IMR-90 (cell line): ENCODE measurements at regions not wholly inside any gene's neighbourhood (a gene's known extent, or its start where the extent isn't known, plus 50 kb on each side); places are given as distances from the start of the nearest gene placed in this dataset.
A peak's percentile ranks its signal among the peaks of the same experiment; 100 is the strongest.

ENCODE experiments used
- ATAC-seq: fragments of 200-7000 bp; cut with Tn5 transposase; 2 replicates; pipeline ENCODE4 v1.9.1; 2020; ENCODE audit warnings: low read depth, mild to moderate bottlenecking, moderate library complexity
- BruUV-seq: library from RNA; stranded (reverse); fragments of 400-500 nt; replicated peaks from 2 replicates; lab custom pipeline; 2021; lab: Mats Ljungman, UMichigan
- CTCF ChIA-PET: fragments of 300-600 bp; formaldehyde crosslinking; extraction: SDS; loops from one replicate; lab custom pipeline; 2021; ENCODE audit warnings: antibody characterized with exemption; lab: Yijun Ruan, JAX
- POLR2A ChIA-PET: fragments of 300-600 bp; sonication (Branson Sonifier 250); formaldehyde crosslinking; loops from one replicate; lab custom pipeline; 2022; ENCODE audit warnings: antibody characterized with exemption; ENCODE audit not compliant: unreplicated experiment; lab: Charles Lee
- DNase-seq: peaks from one replicate; pipeline ENCODE4 v3.0.0; 2013
- H2AFZ ChIP-seq: replicated peaks from 2 replicates; pipeline ENCODE3; 2013; ENCODE audit warnings: low read length, mild to moderate bottlenecking; ENCODE audit not compliant: poor library complexity
- H2AK5ac ChIP-seq: 2 replicates; pipeline ENCODE4 v1.6.1; 2013; ENCODE audit warnings: low read depth, low read length, inconsistent platforms
- H2AK9ac ChIP-seq: replicated peaks from 2 replicates; pipeline ENCODE3; 2013; ENCODE audit warnings: mild to moderate bottlenecking, low read depth, low read length, moderate library complexity; ENCODE audit not compliant: poor library complexity
- H2BK120ac ChIP-seq: 2 replicates; pipeline ENCODE4 v1.6.1; 2013; ENCODE audit warnings: low read depth, low read length, inconsistent platforms
- H2BK15ac ChIP-seq: 3 replicates; pipeline ENCODE4 v1.6.1; 2013; ENCODE audit warnings: low read depth, low read length, inconsistent platforms
- H2BK20ac ChIP-seq: 2 replicates; pipeline ENCODE4 v1.6.1; 2013; ENCODE audit warnings: low read depth, mild to moderate bottlenecking, inconsistent platforms, low read length, moderate library complexity
- H2BK5ac ChIP-seq: 2 replicates; pipeline ENCODE4 v1.6.1; 2013; ENCODE audit warnings: mild to moderate bottlenecking, low read depth, low read length, inconsistent platforms; ENCODE audit not compliant: poor library complexity, severe bottlenecking
- H3K14ac ChIP-seq: replicated peaks from 2 replicates; pipeline ENCODE4 v1.6.1; 2013; ENCODE audit warnings: low read depth, low read length, inconsistent platforms
- H3K18ac ChIP-seq: 2 replicates; pipeline ENCODE4 v1.6.1; 2013; ENCODE audit warnings: low read depth, low read length, control low read depth
- H3K23ac ChIP-seq: 2 replicates; pipeline ENCODE4 v1.6.1; 2013; ENCODE audit warnings: low read depth, low read length, inconsistent platforms
- H3K27ac ChIP-seq: 2 replicates; pipeline ENCODE4 v1.5.1; 2013; ENCODE audit warnings: mild to moderate bottlenecking, control low read depth, low read length; ENCODE audit not compliant: insufficient read depth
- H3K27me3 ChIP-seq: 2 replicates; pipeline ENCODE4 v1.6.1; 2013; ENCODE audit warnings: low read length; ENCODE audit not compliant: control insufficient read depth, insufficient read depth
- H3K36me3 ChIP-seq: 2 replicates; pipeline ENCODE4 v1.6.1; 2013; ENCODE audit warnings: low read length, mixed read lengths; ENCODE audit not compliant: control insufficient read depth, insufficient read depth
- H3K4ac ChIP-seq: 2 replicates; pipeline ENCODE4 v1.6.1; 2013; ENCODE audit warnings: low read depth, low read length, inconsistent platforms
- H3K4me1 ChIP-seq: 2 replicates; pipeline ENCODE4 v1.6.1; 2013; ENCODE audit warnings: low read length, mixed read lengths; ENCODE audit not compliant: control insufficient read depth, insufficient read depth
- H3K4me2 ChIP-seq: 2 replicates; pipeline ENCODE4 v1.6.1; 2013; ENCODE audit warnings: low read depth, mild to moderate bottlenecking, control low read depth, low read length, moderate library complexity
- H3K4me3 ChIP-seq: 2 replicates; pipeline ENCODE4 v1.5.1; 2013; ENCODE audit warnings: low read depth, mild to moderate bottlenecking, control low read depth, low read length, moderate library complexity; ENCODE audit not compliant: insufficient read depth
- H3K56ac ChIP-seq: 2 replicates; pipeline ENCODE4 v1.6.1; 2013; ENCODE audit warnings: low read length, inconsistent platforms; ENCODE audit not compliant: insufficient read depth; ENCODE audit errors: extremely low read depth
- H3K79me1 ChIP-seq, 2 experiments: 2 replicates each; pipeline ENCODE4 v1.6.1; 2013; ENCODE audit warnings: low read length in 2 of 2, inconsistent platforms in 1 of 2, low read depth in 1 of 2
- H3K9ac ChIP-seq: 2 replicates; pipeline ENCODE4 v1.6.1; 2013; ENCODE audit warnings: low read depth, low read length, control low read depth
- H3K9me1 ChIP-seq: 2 replicates; pipeline ENCODE4 v1.6.1; 2013; ENCODE audit warnings: low read length, inconsistent platforms; ENCODE audit not compliant: insufficient read depth
- H3K9me3 ChIP-seq: 2 replicates; pipeline ENCODE4 v1.6.1; 2013; ENCODE audit warnings: low read length; ENCODE audit not compliant: control insufficient read depth, insufficient read depth
- H4K20me1 ChIP-seq: 2 replicates; pipeline ENCODE4 v1.6.1; 2013; ENCODE audit warnings: low read length, inconsistent platforms; ENCODE audit not compliant: insufficient read depth
- H4K5ac ChIP-seq: 2 replicates; pipeline ENCODE4 v1.6.1; 2013; ENCODE audit warnings: mild to moderate bottlenecking, low read depth, low read length, control low read depth
- H4K8ac ChIP-seq, 2 experiments: 2 replicates each; pipeline ENCODE4 v1.6.1; 2013; ENCODE audit warnings: low read depth in 2 of 2, low read length in 2 of 2, control low read depth in 1 of 2, inconsistent platforms in 1 of 2
- H4K91ac ChIP-seq: 2 replicates; pipeline ENCODE4 v1.6.1; 2013; ENCODE audit warnings: low read depth, low read length, inconsistent platforms; ENCODE audit not compliant: insufficient read depth
- CEBPB ChIP-seq: IDR thresholded peaks from 2 replicates; pipeline ENCODE4 v1.6.1; 2012; ENCODE audit warnings: low read depth, low read length, improper control_type of control experiment
- ELK1 ChIP-seq: fragments of 150-350 bp; IDR thresholded peaks from 2 replicates; pipeline ENCODE4 v1.6.1; 2016; ENCODE audit warnings: low read depth, mild to moderate bottlenecking, low read length, moderate library complexity, borderline replicate concordance
- WGBS, 2 experiments: methylation state at CpG; one replicate each; pipeline versions ENCODE4 v1.1.5 to v1.1.7; 2013; ENCODE audit warnings: missing lambda C conversion rate in 2 of 2; ENCODE audit not compliant: insufficient read length in 1 of 2; ENCODE audit errors: extremely low coverage in 2 of 2; 5-methylcytosine and 5-hydroxymethylcytosine counted together
- dilution Hi-C: fragments of 300-500 bp; cut with HindIII; formaldehyde crosslinking; loops from one replicate; pipeline ENCODE4 v1.14.3; 2018; ENCODE audit warnings: low sequenced_read_pairs; ENCODE audit not compliant: unreplicated experiment
- in situ Hi-C: fragments of 300-500 bp; cut with MboI; formaldehyde crosslinking; loops from 3 replicates; pipeline ENCODE4 v1.14.3; 2019; ENCODE audit warnings: low sequenced_read_pairs, inconsistent platforms, mixed read lengths
- intact Hi-C: fragments of 100-400 bp; cut with micrococcal nuclease; formaldehyde crosslinking; loops from 2 replicates; pipeline ENCODE4 v1.10.0; 2022

- H4K20me1 ChIP-seq: no peaks in the 10 kb centered on the region
- no peaks in the 10 kb centered on the region for H3K36me3 ChIP-seq
- no CpG with 5 or more reads among the region's 1 CpG for WGBS, 2 experiments
- H4K5ac ChIP-seq: no peak overlapping the region
- H3K56ac ChIP-seq: no peak overlapping the region
- no peak overlapping the region for H2AK5ac ChIP-seq
- no peak overlapping the region for H3K9ac ChIP-seq
- no peak overlapping the region for H3K4ac ChIP-seq
- no peak overlapping the region for H3K23ac ChIP-seq
- H3K18ac ChIP-seq: no peak overlapping the region
- H4K91ac ChIP-seq: no peak overlapping the region
- H2BK20ac ChIP-seq: no peak overlapping the region
- dilution Hi-C loops: no loop called here
- BruUV-seq: no TSS peak
- H3K4me3 ChIP-seq: no peak overlapping the region
- peak; percentile 24; the same call in 1 of the 2 replicates for ATAC-seq
- H4K8ac ChIP-seq: no peak overlapping the region
- CTCF ChIA-PET: no interaction called here
- H3K27me3 ChIP-seq: no peaks in the 10 kb centered on the region
- H3K27ac ChIP-seq: no peak overlapping the region
- no peak overlapping the region for H2AK9ac ChIP-seq
- POLR2A ChIA-PET: no interaction called here
- intact Hi-C loops: no loop called here
- H2BK15ac ChIP-seq: no peak overlapping the region
- 0 out of 2 replicates have a peak, but pooled peaks cover 2% of the 10 kb centered on the region for H3K9me3 ChIP-seq
- H3K4me2 ChIP-seq: no peak overlapping the region
- H3K9me1 ChIP-seq: 0 out of 2 replicates have a peak, but pooled peaks cover 3% of the 10 kb centered on the region
- TF ChIP-seq CEBPB: peak; percentile 82
- no peak for TF ChIP-seq ELK1
- H3K4me1 ChIP-seq: no peaks in the 10 kb centered on the region
- DNase-seq: peak; percentile 42
- no peak overlapping the region for H2AFZ ChIP-seq
- H2BK5ac ChIP-seq: no peak overlapping the region
- H3K79me1 ChIP-seq: no peaks in the 10 kb centered on the region
- H2BK120ac ChIP-seq: no peak overlapping the region
- no peak overlapping the region for H3K14ac ChIP-seq
- in situ Hi-C loops: no loop called here
Observed at GRCh38 chr2:12087671-12088380, 341.4 kb downstream of the LPIN1 start.
